ENCODE measurements at regions not wholly inside any gene's neighbourhood (a gene's known extent, or its start where the extent isn't known, plus 50 kb on each side); places are given as distances from the start of the nearest gene placed in this dataset.

DNA sequence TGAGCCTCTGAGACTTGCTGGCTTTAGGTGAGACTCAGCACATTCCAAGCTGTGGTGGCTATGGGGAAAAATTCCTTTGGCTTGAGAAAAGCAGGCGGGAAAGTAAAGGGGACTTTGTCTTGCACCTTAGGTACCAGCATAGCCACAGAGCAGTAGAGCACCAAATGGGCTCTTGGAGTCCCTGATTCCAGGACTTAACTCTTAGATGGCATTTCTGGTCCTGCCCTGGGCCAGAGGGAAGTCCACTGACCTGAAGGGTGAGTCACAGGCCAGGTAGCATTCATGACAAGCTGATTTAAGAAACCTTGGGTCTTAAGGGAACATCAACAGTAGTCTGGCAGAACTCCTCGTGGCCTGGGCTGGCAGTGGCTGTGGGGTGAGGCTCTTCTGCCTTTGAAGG, 344.7 kb downstream of the DUSP10 start:
- TF ChIP-seq POLR2AphosphoS5 (IDR thresholded peaks at IDR 0.05) (no peak), POLR2A (IDR thresholded peaks at IDR 0.05) (no peak)
- TF ChIP-seq, protein P1, sequence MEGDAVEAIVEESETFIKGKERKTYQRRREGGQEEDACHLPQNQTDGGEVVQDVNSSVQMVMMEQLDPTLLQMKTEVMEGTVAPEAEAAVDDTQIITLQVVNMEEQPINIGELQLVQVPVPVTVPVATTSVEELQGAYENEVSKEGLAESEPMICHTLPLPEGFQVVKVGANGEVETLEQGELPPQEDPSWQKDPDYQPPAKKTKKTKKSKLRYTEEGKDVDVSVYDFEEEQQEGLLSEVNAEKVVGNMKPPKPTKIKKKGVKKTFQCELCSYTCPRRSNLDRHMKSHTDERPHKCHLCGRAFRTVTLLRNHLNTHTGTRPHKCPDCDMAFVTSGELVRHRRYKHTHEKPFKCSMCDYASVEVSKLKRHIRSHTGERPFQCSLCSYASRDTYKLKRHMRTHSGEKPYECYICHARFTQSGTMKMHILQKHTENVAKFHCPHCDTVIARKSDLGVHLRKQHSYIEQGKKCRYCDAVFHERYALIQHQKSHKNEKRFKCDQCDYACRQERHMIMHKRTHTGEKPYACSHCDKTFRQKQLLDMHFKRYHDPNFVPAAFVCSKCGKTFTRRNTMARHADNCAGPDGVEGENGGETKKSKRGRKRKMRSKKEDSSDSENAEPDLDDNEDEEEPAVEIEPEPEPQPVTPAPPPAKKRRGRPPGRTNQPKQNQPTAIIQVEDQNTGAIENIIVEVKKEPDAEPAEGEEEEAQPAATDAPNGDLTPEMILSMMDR (IDR thresholded peaks at IDR 0.05): no peak

All from upper lobe of left lung (tissue), 4 donors.